NCI-H748 treated with DMSO at 0.1 percent for 48 hours (cell line): ENCODE measurements at regions not wholly inside any gene's neighbourhood (a gene's known extent, or its start where the extent isn't known, plus 50 kb on each side); places are given as distances from the start of the nearest gene placed in this dataset.
A peak's percentile ranks its signal among the peaks of the same experiment; 100 is the strongest.

Experiments
- DNase-seq: peaks from one replicate; lab custom pipeline; 2025; lab: John Stamatoyannopoulos, UW

DNA sequence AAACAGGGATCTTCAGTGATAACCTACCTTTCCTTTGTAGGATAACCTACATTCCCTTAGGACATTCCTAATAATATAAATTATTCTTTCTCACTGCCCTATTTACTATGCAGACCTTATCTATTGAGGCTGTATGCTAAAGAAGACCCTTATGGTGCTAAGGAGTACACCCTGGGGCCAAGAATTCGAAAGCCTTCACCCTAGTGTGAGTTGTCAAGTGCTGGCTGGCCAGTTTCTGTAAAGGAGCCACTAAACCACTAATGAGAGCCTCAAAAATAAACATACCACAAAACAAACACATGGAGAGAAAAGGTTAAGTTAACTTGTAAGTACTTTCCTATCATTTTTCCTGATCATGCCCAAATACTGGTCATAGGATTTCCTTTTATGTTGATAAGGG is 315.0 kb upstream of the CAMK1G start:
- DNase-seq, result no peak

GRCh38 chr1:209276321-209276720 is 307.2 kb upstream of the CAMK1G start:
- no peak for DNase-seq

GRCh38 chr1:209277662-209278061 is 305.9 kb upstream of the CAMK1G start:
- no peak for DNase-seq

DNA sequence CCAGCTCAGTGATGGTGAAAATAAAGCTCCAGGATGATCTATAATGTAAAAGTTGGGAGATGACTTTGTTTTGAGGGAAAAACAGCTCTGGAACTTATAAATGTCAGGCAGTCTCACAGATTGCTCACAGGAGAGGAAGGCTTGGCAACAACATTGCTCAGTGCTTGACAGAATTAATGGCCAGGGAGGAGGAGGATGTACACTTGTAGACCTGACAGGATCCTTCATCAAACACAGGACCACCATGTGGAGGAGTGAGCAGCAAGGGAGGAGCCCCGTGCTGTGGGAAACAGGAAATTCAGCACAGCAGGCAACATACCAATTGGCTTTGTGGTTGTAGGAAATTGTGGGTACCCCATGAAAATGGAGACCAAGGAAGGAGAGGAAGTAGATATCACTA is 291.8 kb upstream of the CAMK1G start:
- no peak for DNase-seq

DNA sequence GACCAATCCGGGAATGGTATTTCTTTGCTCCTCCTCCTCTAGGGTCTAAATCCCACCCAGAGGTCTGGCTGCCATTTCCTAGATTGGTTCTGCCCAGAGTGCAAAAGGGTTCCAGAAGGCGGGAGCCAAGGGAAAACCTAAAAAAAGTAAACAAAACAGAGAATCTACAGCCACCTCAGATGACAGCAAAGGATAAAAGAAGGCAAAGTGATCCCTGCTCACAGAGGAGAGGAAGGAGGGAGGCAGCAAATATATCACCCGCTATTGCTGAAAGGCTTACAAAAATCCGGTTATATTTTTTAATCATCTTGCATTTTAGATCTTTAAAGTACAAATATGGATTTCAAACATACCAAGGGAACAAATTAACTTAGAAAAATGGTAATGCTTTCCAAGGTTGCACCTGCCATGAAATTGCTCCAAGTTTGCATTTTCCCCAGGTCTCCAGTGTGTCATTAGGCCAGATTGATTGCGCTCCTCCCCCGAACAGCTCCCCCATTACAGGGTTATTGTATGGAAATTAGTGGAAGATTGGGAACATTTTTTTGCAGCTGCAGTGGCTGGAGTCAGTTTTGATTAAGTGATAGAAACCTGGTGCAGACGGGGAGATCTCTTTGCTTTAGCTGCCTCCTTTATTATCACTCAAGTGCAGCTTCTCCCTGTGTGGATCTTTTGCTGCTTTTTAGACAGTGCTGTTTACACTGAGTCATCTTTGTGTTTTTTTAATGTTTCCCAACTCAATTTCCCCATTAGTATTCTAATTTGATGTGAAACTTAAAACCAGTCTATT is 280.5 kb upstream of the CAMK1G start:
- peak; percentile 34 for DNase-seq

- no peak for DNase-seq
These were observed 279.3 kb upstream of the CAMK1G start for GRCh38 chr1:209304166-209304565.

DNA sequence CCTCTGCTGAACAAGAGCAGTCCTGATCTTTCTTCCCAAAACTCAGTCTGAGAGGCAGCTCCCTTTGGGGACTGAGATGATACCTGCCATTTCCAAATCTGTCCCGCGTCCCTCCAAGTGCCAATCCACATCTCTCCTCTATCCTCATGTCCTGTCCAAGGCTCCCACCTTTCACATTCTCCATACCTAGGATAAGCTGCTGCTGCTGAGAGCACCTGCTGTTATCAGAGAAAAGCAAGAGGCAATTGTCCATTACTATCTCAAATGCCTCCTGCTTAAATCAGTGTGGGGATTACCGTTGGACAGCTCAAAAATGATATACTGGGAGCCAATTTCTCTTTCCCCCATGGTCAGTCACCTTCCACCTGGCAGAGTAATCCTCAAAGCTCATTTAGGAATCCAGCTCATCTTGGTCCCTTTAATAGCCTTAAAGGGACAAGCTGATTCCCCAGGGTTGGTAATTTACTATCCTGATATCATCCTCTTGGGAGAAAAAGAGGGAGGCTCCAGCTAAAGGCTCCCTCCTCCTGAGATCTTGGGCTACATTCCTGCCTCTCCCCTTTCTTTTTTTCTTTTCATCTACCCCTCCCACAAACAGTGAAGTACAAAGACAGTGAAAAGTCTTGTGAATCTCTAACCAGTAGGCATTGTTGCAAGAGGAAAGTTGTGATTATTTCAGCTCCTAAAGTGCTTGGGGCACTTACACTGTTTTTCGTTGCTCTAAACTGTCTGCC is 278.1 kb upstream of the CAMK1G start:
- no peak for DNase-seq

DNA sequence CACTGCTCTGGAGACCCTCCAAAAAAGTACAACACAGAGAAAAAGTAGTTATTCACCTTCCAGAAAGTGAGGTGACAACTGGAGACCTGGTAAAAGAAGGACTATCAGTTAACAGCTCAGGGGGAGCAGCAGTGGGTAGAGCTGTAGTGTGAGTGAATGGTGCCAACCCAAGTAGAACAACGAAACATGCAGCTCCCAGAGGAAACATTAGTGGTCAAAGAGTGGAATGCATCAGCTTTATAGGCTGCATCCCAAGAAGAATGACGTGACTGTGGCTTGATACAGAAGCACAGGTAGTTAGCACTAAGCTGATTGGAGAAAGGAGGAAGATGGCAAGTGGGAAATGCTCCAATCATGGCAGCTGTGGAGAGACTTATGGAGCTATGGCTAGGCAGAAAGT is 275.7 kb upstream of the CAMK1G start:
- no peak for DNase-seq

- DNase-seq, result no peak
These were observed 274.3 kb upstream of the CAMK1G start for GRCh38 chr1:209309198-209309597.

DNA sequence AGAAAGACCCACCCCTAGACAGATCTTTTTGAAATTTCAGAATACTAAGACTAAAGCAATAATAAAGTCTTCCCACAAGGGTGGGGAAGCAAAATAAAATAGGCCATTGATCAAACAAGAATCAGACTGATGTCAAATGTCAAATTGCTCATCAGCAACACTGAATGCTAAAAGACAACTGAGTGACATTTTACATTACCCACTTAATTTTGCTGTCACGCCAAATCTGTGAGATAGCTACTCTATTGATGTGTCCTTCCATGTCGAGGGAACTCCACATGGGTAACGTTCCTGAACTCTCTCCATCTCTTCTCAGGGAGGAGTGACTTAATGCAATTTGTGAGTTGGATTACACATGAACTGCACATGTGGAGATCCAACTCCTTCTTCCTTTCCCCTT is 271.7 kb upstream of the CAMK1G start:
- no peak for DNase-seq

DNA sequence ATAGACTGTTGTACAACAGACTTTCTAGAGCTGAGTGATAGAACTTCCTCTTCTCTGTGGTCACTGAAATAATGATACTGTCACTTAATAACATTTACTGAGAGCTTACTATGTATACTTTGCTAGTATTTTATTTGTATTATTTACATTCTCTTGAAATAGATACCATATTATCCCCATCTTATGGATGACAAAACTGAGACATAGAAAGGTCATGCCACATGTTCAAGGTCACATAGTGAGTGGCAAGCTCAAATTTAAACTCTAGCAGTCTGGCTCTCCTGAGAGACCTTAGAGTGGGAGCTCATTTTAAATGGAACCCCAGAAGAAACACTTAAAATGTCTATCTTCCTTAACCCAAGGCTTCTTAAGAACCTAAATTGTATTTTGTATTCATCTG is 266.6 kb upstream of the CAMK1G start:
- DNase-seq, result no peak

DNA sequence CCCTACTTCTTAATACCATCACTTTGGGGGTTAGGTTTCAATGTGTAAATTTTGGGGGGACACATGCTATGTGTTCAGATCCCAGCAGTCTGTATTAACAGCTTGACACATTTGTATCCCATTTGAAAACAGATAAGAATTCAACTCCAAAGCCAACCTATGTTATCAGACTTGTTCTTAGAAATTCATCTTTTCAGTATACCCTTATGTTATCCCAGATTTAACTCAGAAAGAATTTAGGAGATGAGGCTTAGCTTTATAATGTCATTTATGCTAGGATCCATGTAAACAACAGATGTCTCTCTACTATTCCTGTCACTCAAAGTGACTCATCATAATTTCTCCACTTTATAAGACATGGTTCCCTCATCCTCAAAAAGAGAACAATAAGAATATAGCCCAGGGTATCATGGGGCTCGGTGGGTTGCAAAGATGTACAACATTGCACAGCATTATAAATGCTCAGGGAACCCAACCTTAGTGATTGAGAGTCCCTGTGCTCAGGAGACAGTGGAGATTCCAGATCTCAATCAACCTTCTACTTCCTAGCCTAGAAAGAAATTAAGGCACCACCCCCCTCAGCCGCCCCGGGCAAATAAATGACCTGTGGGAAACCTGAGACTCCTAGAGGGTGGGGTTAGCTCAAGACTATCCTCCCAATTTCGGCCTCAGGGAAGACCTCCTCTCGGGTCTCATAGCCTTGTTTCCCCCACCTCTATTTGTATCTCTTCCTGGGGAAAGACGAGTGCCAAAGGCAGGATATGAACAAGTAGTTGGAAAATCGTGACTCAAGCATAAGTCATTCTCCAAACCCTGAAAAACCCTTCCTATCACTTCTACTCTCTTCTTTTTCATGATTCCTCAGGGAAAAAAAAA is 265.1 kb upstream of the CAMK1G start:
- no peak for DNase-seq

DNA sequence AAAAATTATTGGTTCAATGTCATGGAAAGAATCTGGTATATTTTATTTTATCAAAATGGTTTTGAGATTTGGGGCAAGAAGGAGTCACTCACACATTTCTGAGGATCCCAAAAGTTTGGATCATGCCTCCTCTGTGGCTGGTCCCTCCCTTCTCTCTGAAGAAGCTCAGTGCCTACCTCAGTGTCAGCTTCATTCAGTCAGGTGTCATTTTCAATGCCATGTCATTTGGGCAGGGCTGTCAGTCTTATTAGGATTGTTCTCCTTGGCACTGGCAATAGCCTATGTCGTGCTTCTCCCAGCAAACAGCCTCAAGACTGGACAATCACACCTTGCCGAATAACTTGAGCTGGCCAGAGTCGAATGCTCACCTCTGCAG is 264.5 kb upstream of the CAMK1G start:
- no peak for DNase-seq

- no peak for DNase-seq
These were observed 264.0 kb upstream of the CAMK1G start for GRCh38 chr1:209319549-209319948.

DNA sequence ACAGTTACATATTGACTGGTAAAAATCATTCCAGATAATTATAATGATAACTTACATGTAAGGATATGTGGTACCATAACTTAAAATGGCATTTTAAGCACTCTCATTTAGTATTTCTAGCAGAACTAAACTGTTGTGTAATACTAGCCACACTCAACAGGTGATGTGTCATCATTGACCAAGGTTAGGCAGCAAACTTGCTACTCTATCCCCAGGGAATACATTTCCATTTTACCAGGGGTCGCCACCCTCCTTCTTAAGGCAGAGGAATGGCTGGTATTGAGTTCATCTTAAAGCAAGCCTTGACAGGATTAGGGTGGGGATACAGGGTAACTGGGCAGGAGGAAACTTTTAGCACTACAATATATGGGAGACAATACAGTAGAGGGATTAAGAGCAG is 259.8 kb upstream of the CAMK1G start:
- DNase-seq, result no peak

DNA sequence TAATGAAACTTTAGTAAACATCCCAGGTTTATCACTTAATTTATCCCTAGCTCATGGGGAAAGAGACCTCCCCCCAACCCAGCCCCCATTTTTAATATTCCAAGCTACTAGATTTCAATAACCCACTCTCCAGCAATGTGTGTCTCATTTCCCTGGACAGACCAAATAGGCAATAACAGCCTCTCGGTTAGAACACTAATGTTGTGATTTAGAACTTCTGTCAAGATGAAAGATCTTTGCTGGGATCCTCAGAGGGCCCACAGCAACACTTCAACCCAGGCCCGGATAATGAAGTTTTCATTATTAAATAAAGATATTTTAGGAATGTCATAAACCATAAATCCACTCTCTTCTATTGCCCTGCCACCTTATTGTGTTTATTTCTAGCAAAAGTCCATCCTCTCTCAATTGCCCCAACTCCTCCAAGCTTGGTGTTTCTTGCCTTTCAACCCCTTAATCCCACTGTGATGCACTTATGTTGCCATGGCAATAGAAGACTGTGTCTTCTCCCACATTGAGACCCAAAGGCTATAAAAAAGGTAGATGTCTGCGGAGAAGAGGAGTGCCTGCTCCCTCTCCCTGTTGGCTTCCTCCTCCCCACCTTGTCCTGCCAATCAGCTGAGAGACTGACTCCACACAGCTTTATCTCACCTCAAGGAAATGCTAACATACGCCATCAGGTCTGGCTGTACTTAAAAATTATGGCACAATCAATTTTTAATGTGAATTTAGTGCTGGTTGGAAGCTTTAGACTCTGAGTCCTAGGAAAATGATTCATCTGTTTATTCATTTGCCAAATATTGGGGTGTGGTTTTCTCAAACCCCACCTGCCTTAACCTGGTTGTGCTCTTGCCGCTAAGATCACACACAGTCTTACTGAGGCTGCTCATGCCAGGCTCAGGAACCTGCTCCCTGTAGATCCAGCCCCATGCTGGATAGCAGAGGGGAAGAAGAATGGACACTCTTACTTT is 258.3 kb upstream of the CAMK1G start:
- no peak for DNase-seq

DNA sequence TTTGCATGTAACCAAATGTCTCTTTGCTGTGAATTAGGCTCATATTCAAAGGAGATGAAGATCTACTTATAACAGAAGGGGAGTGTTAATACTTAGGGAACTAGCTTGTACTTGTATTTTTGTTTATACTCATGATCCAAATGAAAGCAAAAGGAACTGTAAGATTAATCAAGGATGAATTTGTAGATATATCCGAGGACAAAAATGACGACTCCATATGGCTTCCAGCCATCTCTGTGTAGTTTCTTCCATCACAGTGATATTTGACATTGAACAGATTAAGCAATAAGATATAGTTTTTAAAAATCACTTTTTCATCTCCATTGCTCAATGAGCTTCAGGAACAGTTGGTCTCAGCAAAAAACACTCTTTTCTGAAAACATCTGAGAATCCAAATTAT is 257.4 kb upstream of the CAMK1G start:
- no peak for DNase-seq

DNA sequence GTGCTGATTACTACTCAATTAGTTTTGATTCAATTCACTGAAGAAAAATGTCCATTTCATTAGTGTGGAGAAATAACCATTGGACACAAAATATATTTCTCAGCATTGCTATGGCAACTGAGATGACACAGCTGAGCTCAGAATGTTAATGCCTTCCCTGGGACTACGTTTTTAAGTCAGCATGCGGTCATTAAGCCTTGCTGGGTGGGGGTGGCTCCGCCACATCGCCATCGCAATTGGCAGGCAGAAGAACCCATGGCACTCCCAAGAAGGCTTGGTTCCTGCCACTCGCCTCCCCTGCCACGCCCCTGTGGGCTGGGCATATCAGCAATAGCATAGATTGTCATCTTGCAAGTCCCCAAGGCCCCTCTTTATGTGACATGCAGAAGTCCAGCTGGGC is 256.7 kb upstream of the CAMK1G start:
- DNase-seq, result no peak

DNA sequence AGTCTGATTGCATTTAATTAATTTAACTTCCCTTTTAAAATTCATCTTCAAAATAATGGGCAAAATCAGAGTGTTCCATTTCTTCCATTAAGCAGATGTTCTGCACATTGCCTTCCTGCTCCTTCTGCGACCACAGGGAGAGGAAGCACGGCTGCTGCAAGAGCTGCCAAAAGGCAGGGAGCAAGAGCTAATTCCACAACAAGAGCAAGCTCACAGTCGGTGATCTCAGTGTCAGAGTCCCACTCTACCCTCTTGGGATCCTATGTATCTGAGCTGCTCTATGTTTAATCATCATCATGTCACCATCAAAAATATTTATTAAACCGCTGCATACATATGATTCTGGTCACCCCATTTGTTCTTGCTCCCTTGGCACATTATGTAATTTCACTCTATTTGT is 255.3 kb upstream of the CAMK1G start:
- DNase-seq, result no peak

GRCh38 chr1:209335178-209335577 is 248.3 kb upstream of the CAMK1G start:
- DNase-seq, result no peak

- DNase-seq, result no peak
These were observed 242.4 kb upstream of the CAMK1G start for GRCh38 chr1:209341146-209341545.
